ENCODE measurements at regions not wholly inside any gene's neighbourhood (a gene's known extent, or its start where the extent isn't known, plus 50 kb on each side); places are given as distances from the start of the nearest gene placed in this dataset.

GRCh38 chr2:2599441-2599840 is 268.4 kb upstream of the MYT1L start:
- no peak for TF ChIP-seq CTCF (IDR thresholded peaks at IDR 0.05)
- TF ChIP-seq POLR2A (IDR thresholded peaks at IDR 0.05), result no peak
- no peak for TF ChIP-seq EP300 (IDR thresholded peaks at IDR 0.05; ENCODE audit: low read depth)
